H1 (cell line): ENCODE measurements at regions not wholly inside any gene's neighbourhood (a gene's known extent, or its start where the extent isn't known, plus 50 kb on each side); places are given as distances from the start of the nearest gene placed in this dataset.

ENCODE experiments used
- CTCF ChIA-PET: fragments of 300-600 bp; sonication (Branson Sonifier 250); formaldehyde crosslinking; loops from one replicate; lab custom pipeline; 2021; ENCODE audit not compliant: partially characterized antibody; lab: Charles Lee
- POLR2A ChIA-PET: fragments of 300-600 bp; sonication (Branson Sonifier 250); formaldehyde crosslinking; loops from one replicate; lab custom pipeline; 2021; ENCODE audit warnings: inconsistent platforms; ENCODE audit not compliant: partially characterized antibody; lab: Charles Lee
- DNase-seq, 2 experiments: peaks; one replicate each; pipeline versions ENCODE4 v3.0.0 to v3.0.0-alpha.2; 2010 to 2022; ENCODE audit warnings: low spot score in 2 of 2, low read depth in 1 of 2, mixed read lengths in 1 of 2
- FAIRE-seq: peaks from 2 replicates; lab custom pipeline; 2011; peaks lifted over from hg19 to GRCh38; lab: Jason Lieb, UNC
- H2AFZ ChIP-seq: 2 replicates; pipeline ENCODE4 v1.8.1; 2012; ENCODE audit warnings: low read length, inconsistent platforms
- H2AK5ac ChIP-seq: 2 replicates; pipeline ENCODE4 v1.6.1; 2013; ENCODE audit warnings: low read depth, low read length
- H2BK120ac ChIP-seq: replicated peaks from 2 replicates; pipeline ENCODE3; 2013; ENCODE audit warnings: low read depth, low read length, inconsistent platforms
- H2BK12ac ChIP-seq: 2 replicates; pipeline ENCODE4 v1.6.1; 2013; ENCODE audit warnings: low read depth, low read length
- H2BK15ac ChIP-seq: 2 replicates; pipeline ENCODE4 v1.6.1; 2013; ENCODE audit warnings: low read length
- H2BK20ac ChIP-seq: 2 replicates; pipeline ENCODE4 v1.6.1; 2013; ENCODE audit warnings: low read length
- H2BK5ac ChIP-seq: 2 replicates; pipeline ENCODE4 v1.6.1; 2013; ENCODE audit warnings: low read depth, low read length
- H3K14ac ChIP-seq: 2 replicates; pipeline ENCODE4 v1.6.1; 2013; ENCODE audit warnings: inconsistent platforms; ENCODE audit not compliant: insufficient read length
- H3K18ac ChIP-seq: 2 replicates; pipeline ENCODE4 v1.6.1; 2013; ENCODE audit warnings: low read length; ENCODE audit errors: extremely low read depth
- H3K23ac ChIP-seq: 2 replicates; pipeline ENCODE4 v1.6.1; 2013; ENCODE audit warnings: inconsistent platforms; ENCODE audit not compliant: insufficient read length
- H3K23me2 ChIP-seq: 2 replicates; pipeline ENCODE4 v1.6.1; 2013; ENCODE audit warnings: low read depth, low read length
- H3K27ac ChIP-seq: 2 replicates; pipeline ENCODE4 v1.6.1; 2011; ENCODE audit warnings: low read depth, low read length, inconsistent platforms
- H3K27me3 ChIP-seq, 4 experiments: replicated peaks in 1 of 4; 1 replicate in 1 of 4; 2 replicates in 3 of 4; pipeline versions ENCODE4 v1.6.1 to v1.8.1; 2011 to 2013; ENCODE audit warnings: low read length in 3 of 4, mild to moderate bottlenecking in 3 of 4, inconsistent platforms in 2 of 4, mixed read lengths in 2 of 4, moderate library complexity in 1 of 4; ENCODE audit not compliant: control insufficient read depth in 3 of 4, insufficient read depth in 3 of 4; ENCODE audit errors: extremely low read depth in 1 of 4
- H3K36me3 ChIP-seq, 4 experiments: 2 replicates each; pipeline versions ENCODE4 v1.6.1 to v1.8.1; 2011 to 2013; ENCODE audit warnings: mild to moderate bottlenecking in 4 of 4, low read length in 3 of 4, moderate library complexity in 2 of 4, control low read depth in 1 of 4, inconsistent platforms in 1 of 4; ENCODE audit not compliant: insufficient read depth in 4 of 4, control insufficient read depth in 2 of 4
- H3K4ac ChIP-seq: replicated peaks from 2 replicates; pipeline ENCODE3; 2013; ENCODE audit warnings: low read length, low read depth, mixed read lengths, inconsistent platforms; ENCODE audit not compliant: insufficient read length
- H3K4me1 ChIP-seq, 4 experiments: replicated peaks in 1 of 4; 1 replicate in 1 of 4; 2 replicates in 3 of 4; pipeline versions ENCODE4 v1.6.1 to v1.8.1; 2011 to 2013; ENCODE audit warnings: low read length in 3 of 4, inconsistent platforms in 2 of 4, mixed read lengths in 1 of 4; ENCODE audit not compliant: insufficient read depth in 4 of 4, control insufficient read depth in 3 of 4
- H3K4me2 ChIP-seq, 2 experiments: 2 replicates each; pipeline versions ENCODE4 v1.6.1 to v1.8.1; 2011 to 2013; ENCODE audit warnings: low read depth in 2 of 2, low read length in 2 of 2, control low read depth in 1 of 2, inconsistent platforms in 1 of 2, mild to moderate bottlenecking in 1 of 2; ENCODE audit not compliant: insufficient read depth in 1 of 2
- H3K4me3 ChIP-seq, 4 experiments: fragments of 200-600, 300-600 bp in 1 of 4; sonication (generic), shearing (Covaris generic), sonication (Bioruptor Twin) in 1 of 4; 2 replicates each; pipeline versions ENCODE4 v1.5.1 to v1.8.1; 2011 to 2016; ENCODE audit warnings: low read length in 4 of 4, low read depth in 3 of 4, control low read depth in 2 of 4, inconsistent platforms in 2 of 4, mild to moderate bottlenecking in 2 of 4, mixed read lengths in 1 of 4, moderate library complexity in 1 of 4; ENCODE audit not compliant: insufficient read depth in 2 of 4; ENCODE audit errors: extremely low read depth in 1 of 4
- H3K56ac ChIP-seq: replicated peaks from 2 replicates; pipeline ENCODE3; 2013; ENCODE audit warnings: low read depth, mild to moderate bottlenecking, mixed read lengths, low read length, inconsistent platforms; ENCODE audit not compliant: insufficient read length
- H3K79me1 ChIP-seq: 2 replicates; pipeline ENCODE4 v1.6.1; 2013; ENCODE audit warnings: low read depth, low read length, control low read depth
- H3K79me2 ChIP-seq, 2 experiments: 2 replicates each; pipeline versions ENCODE4 v1.6.1 to v1.8.1; 2012 to 2013; ENCODE audit warnings: low read length in 2 of 2, mild to moderate bottlenecking in 2 of 2, inconsistent platforms in 1 of 2; ENCODE audit not compliant: insufficient read depth in 2 of 2, control insufficient read depth in 1 of 2
- H3K9ac ChIP-seq, 4 experiments: replicated peaks in 1 of 4; 1 replicate in 1 of 4; 2 replicates in 3 of 4; pipeline versions ENCODE4 v1.6.1 to v1.8.1; 2011 to 2013; ENCODE audit warnings: low read depth in 3 of 4, low read length in 3 of 4, control low read depth in 2 of 4, mild to moderate bottlenecking in 2 of 4, moderate library complexity in 2 of 4, inconsistent platforms in 1 of 4; ENCODE audit errors: extremely low read depth in 1 of 4
- H3K9me3 ChIP-seq, 2 experiments: 2 replicates each; pipeline versions ENCODE4 v1.6.1 to v1.8.1; 2012 to 2013; ENCODE audit warnings: mild to moderate bottlenecking in 2 of 2, moderate library complexity in 2 of 2, control low read depth in 1 of 2, inconsistent platforms in 1 of 2, low read depth in 1 of 2, low read length in 1 of 2, mixed read lengths in 1 of 2; ENCODE audit not compliant: insufficient read depth in 2 of 2
- H4K20me1 ChIP-seq, 2 experiments: replicated peaks in 1 of 2; 2 replicates each; pipeline versions ENCODE3 to v1.8.1; 2011 to 2013; ENCODE audit warnings: inconsistent platforms in 2 of 2, low read length in 2 of 2, mild to moderate bottlenecking in 1 of 2; ENCODE audit not compliant: insufficient read depth in 2 of 2, control insufficient read depth in 1 of 2
- H4K5ac ChIP-seq: 2 replicates; pipeline ENCODE4 v1.6.1; 2013; ENCODE audit warnings: low read length, low read depth, mixed read lengths, inconsistent platforms; ENCODE audit not compliant: insufficient read length
- H4K8ac ChIP-seq: 2 replicates; pipeline ENCODE4 v1.8.0; 2013; ENCODE audit warnings: mild to moderate bottlenecking, moderate library complexity, low read length, inconsistent platforms; ENCODE audit not compliant: insufficient read depth; ENCODE audit errors: extremely low read depth
- H4K91ac ChIP-seq: replicated peaks from 2 replicates; pipeline ENCODE3; 2013; ENCODE audit warnings: low read length, mixed read lengths, inconsistent platforms; ENCODE audit not compliant: insufficient read length
- CHD2 ChIP-seq: IDR thresholded peaks from 2 replicates; pipeline ENCODE4 v1.6.1; 2012; ENCODE audit warnings: low read length, improper control_type of control experiment
- FOSL1 ChIP-seq: IDR thresholded peaks from 2 replicates; pipeline ENCODE4 v1.6.1; 2011; ENCODE audit warnings: mild to moderate bottlenecking, low read depth, low read length, moderate library complexity; ENCODE audit not compliant: insufficient read depth
- POLR2AphosphoS5 ChIP-seq: IDR thresholded peaks from 2 replicates; pipeline ENCODE4 v1.6.1; 2011; ENCODE audit warnings: low read depth, low read length
- RAD21 ChIP-seq, 2 experiments: IDR thresholded peaks in 1 of 2; conservative IDR thresholded peaks in 1 of 2; 2 replicates each; pipeline ENCODE4 v1.6.1; 2011; ENCODE audit warnings: low read depth in 2 of 2, low read length in 2 of 2, improper control_type of control experiment in 1 of 2, inconsistent platforms in 1 of 2, mild to moderate bottlenecking in 1 of 2, moderate library complexity in 1 of 2
- SIN3A ChIP-seq, 2 experiments: IDR thresholded peaks in 1 of 2; conservative IDR thresholded peaks in 1 of 2; 2 replicates each; pipeline ENCODE4 v1.6.1; 2011 to 2012; ENCODE audit warnings: low read length in 2 of 2, improper control_type of control experiment in 1 of 2, low read depth in 1 of 2, mild to moderate bottlenecking in 1 of 2
- TAF1 ChIP-seq: IDR thresholded peaks from 2 replicates; pipeline ENCODE4 v1.6.1; 2011; ENCODE audit warnings: mild to moderate bottlenecking, low read depth, low read length
- WGBS, 2 experiments: shearing (Covaris generic) in 1 of 2; methylation state at CpG; one replicate each; pipeline versions ENCODE4 v1.1.6 to v1.1.7; 2013 to 2015; ENCODE audit warnings: low lambda C conversion rate in 2 of 2, mixed read lengths in 2 of 2, inconsistent platforms in 1 of 2, low coverage in 1 of 2, missing lambda C conversion rate in 1 of 2; ENCODE audit not compliant: insufficient replicate concordance in 2 of 2, insufficient coverage in 1 of 2, insufficient read length in 1 of 2; ENCODE audit errors: extremely low coverage in 1 of 2, missing lambda C conversion rate in 1 of 2; 5-methylcytosine and 5-hydroxymethylcytosine counted together

DNA sequence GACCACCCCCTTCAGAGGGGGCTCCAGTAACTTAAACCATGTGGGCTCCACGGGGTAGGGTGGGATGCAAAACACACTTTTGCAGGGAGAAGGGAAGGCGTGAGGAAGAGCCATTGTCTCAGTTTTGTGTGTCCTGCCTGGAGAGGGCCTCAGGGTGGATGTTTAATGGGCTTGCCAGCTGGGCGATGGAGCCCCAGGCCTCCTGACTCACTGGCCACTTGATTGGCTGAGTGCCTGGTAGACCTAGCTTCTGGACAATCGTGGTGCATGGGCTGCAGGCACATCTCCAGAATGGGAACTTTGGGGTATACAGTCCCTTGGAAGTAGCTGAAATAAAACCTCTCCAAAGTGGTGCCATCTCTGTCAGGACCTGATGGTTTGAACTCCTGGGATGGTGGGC, 118.3 kb upstream of the MRPS22 start:
- FAIRE-seq = no peak
- Histone ChIP-seq H3K4ac (no peak overlapping the region), H2BK12ac (no peak overlapping the region), H3K4me1 (no peaks in the 10 kb centered on the region), H3K18ac (no peak overlapping the region), H4K91ac (no peak overlapping the region), H2BK20ac (no peak overlapping the region), H2AFZ (no peak overlapping the region), H3K56ac (no peak overlapping the region), H2BK5ac (no peak overlapping the region), H3K23me2 (no peaks in the 10 kb centered on the region), H2BK15ac (no peak overlapping the region), H3K27me3 (no peaks in the 10 kb centered on the region), H3K4me3 (no peak overlapping the region), H4K8ac (no peak overlapping the region), H2AK5ac (no peak overlapping the region), H4K20me1 (no peaks in the 10 kb centered on the region), H3K9me3 (peaks cover 3 to 15% of the 10 kb centered on the region in 2 experiments; a peak in 3 of 4 replicates), H3K14ac (no peak overlapping the region), H3K79me2 (no peaks in the 10 kb centered on the region), H3K79me1 (no peaks in the 10 kb centered on the region), H2BK120ac (no peak overlapping the region), H4K5ac (no peak overlapping the region), H3K27ac (no peak overlapping the region), H3K9ac (no peak overlapping the region), H3K4me2 (no peak overlapping the region), H3K36me3 (no peaks in the 10 kb centered on the region), H3K23ac (no peak overlapping the region)
- CTCF ChIA-PET = interaction anchor here (0.7 to 1.4 kb wide), 2 partner anchors 41 to 116 kb away, joined by 3 to 5 read pairs; no protein-coding TSS in a partner anchor
- WGBS, 2 experiments = 73% methylated on average over 4 of the region's 4 CpGs; no CpG with 5 or more reads in 1 of the 2 experiments
- DNase-seq = no peak
- POLR2A ChIA-PET = no interaction called here
- no peak for TF ChIP-seq RAD21 (IDR thresholded peaks at IDR 0.05 in 1 of 2, conservative IDR thresholded peaks at IDR 0.05 in 1 of 2; ENCODE audit: low read depth in 2 of 2, low read length in 2 of 2)
- TF ChIP-seq CHD2 = no peak
- no peak for TF ChIP-seq TAF1
- TF ChIP-seq POLR2AphosphoS5 = no peak
- no peak for TF ChIP-seq SIN3A (conservative IDR thresholded peaks at IDR 0.05 in 1 of 2, IDR thresholded peaks at IDR 0.05 in 1 of 2; ENCODE audit: low read depth in 1 of 2, low read length in 2 of 2)
- no peak for TF ChIP-seq FOSL1
